Esophagus muscularis mucosa (tissue), 4 donors: ENCODE measurements at regions not wholly inside any gene's neighbourhood (a gene's known extent, or its start where the extent isn't known, plus 50 kb on each side); places are given as distances from the start of the nearest gene placed in this dataset.

Experiments used
- DNase-seq: peaks from one replicate; pipeline ENCODE4 v3.0.0-alpha.2; 2017; ENCODE audit errors: extremely low spot score
- H3K27ac ChIP-seq, 4 donors: fragments of 200-600 bp; sonication (generic); replicated peaks in 1 of 4; 1 replicate in 3 of 4; 2 replicates in 1 of 4; pipeline ENCODE4 v1.5.1; 2016 to 2019; ENCODE audit warnings: mild to moderate bottlenecking in 1 of 4
- H3K27me3 ChIP-seq, 4 donors: fragments of 200-600 bp; sonication (generic); one replicate each; pipeline versions ENCODE4 v1.5.1 to v1.6.0; 2016 to 2019
- H3K36me3 ChIP-seq, 4 donors: fragments of 200-600 bp; sonication (generic); one replicate each; pipeline ENCODE4 v1.5.1; 2016 to 2019
- H3K4me1 ChIP-seq, 4 donors: fragments of 200-600 bp; sonication (generic); one replicate each; pipeline ENCODE4 v1.5.1; 2016 to 2019
- H3K4me3 ChIP-seq, 4 donors: fragments of 200-600 bp; sonication (generic); 1 replicate in 2 of 4; 2 replicates in 2 of 4; pipeline ENCODE4 v1.5.1; 2016 to 2019; ENCODE audit warnings: mild to moderate bottlenecking in 4 of 4, moderate library complexity in 1 of 4
- H3K9me3 ChIP-seq, 4 donors: fragments of 200-600 bp; sonication (generic); 1 replicate in 3 of 4; 2 replicates in 1 of 4; pipeline ENCODE4 v1.5.1; 2016 to 2019
- CTCF ChIP-seq, 3 experiments: fragments of 200-600 bp in 2 of 3; fragments of 450-650 bp in 1 of 3; sonication (generic) in 2 of 3; IDR thresholded peaks; one replicate each; pipeline ENCODE4 v1.5.1; 2017 to 2019; ENCODE audit warnings: antibody characterized with exemption in 3 of 3, mild to moderate bottlenecking in 2 of 3, moderate library complexity in 1 of 3
- EP300 ChIP-seq: sonication (generic); formaldehyde crosslinking; IDR thresholded peaks from one replicate; pipeline ENCODE4 v1.6.1; 2017; ENCODE audit warnings: antibody characterized with exemption
- POLR2A ChIP-seq: fragments of 450-650 bp; IDR thresholded peaks from one replicate; pipeline ENCODE4 v1.6.1; 2017; ENCODE audit warnings: antibody characterized with exemption, moderate library complexity, mild to moderate bottlenecking, low read depth
- POLR2AphosphoS5 ChIP-seq, 2 donors: sonication (generic); formaldehyde crosslinking; IDR thresholded peaks; one replicate each; pipeline ENCODE4 v1.6.1; 2017; ENCODE audit warnings: antibody characterized with exemption in 2 of 2
- WGBS: methylation state at CpG from one replicate; pipeline ENCODE4 v1.1.5; 2018; 5-methylcytosine and 5-hydroxymethylcytosine counted together
- intact Hi-C: fragments of 100-400 bp; cut with DNase I; formaldehyde crosslinking; loops from one replicate; pipeline ENCODE4 v1.15.1; 2023

GRCh38 chr7:24199978-24200377 is 84.0 kb upstream of the NPY start:
- WGBS = 69% methylated on average over 1 of the region's 1 CpG
- intact Hi-C loops = no loop called here
- Histone ChIP-seq H3K4me3 (no peak overlapping the region), H3K27ac (no peak overlapping the region), H3K27me3 (peaks cover 0 to 4% (median 0%) of the 10 kb centered on the region in 4 donors), H3K4me1 (no peaks in the 10 kb centered on the region), H3K36me3 (no peaks in the 10 kb centered on the region), H3K9me3 (no peaks in the 10 kb centered on the region)
- TF ChIP-seq EP300 = no peak
- no peak for TF ChIP-seq CTCF (IDR thresholded peaks at IDR 0.05)
- no peak for TF ChIP-seq POLR2A
- no peak for TF ChIP-seq POLR2AphosphoS5 (IDR thresholded peaks at IDR 0.05)
- DNase-seq = no peak

GRCh38 chr7:24200407-24200966 is 83.5 kb upstream of the NPY start:
- Histone ChIP-seq H3K27me3 (peaks cover 0 to 4% (median 0%) of the 10 kb centered on the region in 4 donors), H3K4me3 (no peak overlapping the region), H3K9me3 (no peaks in the 10 kb centered on the region), H3K4me1 (no peaks in the 10 kb centered on the region), H3K27ac (no peak overlapping the region), H3K36me3 (no peaks in the 10 kb centered on the region)
- 68% methylated on average over 9 of the region's 9 CpGs for WGBS
- DNase-seq = peak; percentile 55
- intact Hi-C loops = no loop called here
- no peak for TF ChIP-seq POLR2A
- TF ChIP-seq CTCF (IDR thresholded peaks at IDR 0.05) = no peak
- no peak for TF ChIP-seq POLR2AphosphoS5 (IDR thresholded peaks at IDR 0.05)
- TF ChIP-seq EP300 = no peak

GRCh38 chr7:24201226-24201625 is 82.8 kb upstream of the NPY start:
- intact Hi-C loops = no loop called here
- Histone ChIP-seq H3K4me3 (no peak overlapping the region), H3K27me3 (peaks cover 0 to 4% (median 0%) of the 10 kb centered on the region in 4 donors), H3K9me3 (no peaks in the 10 kb centered on the region), H3K27ac (no peak overlapping the region), H3K4me1 (no peaks in the 10 kb centered on the region), H3K36me3 (no peaks in the 10 kb centered on the region)
- TF ChIP-seq CTCF (IDR thresholded peaks at IDR 0.05) (no peak), POLR2AphosphoS5 (IDR thresholded peaks at IDR 0.05) (no peak), POLR2A (no peak), EP300 (no peak)
- no peak for DNase-seq
- WGBS = 27% methylated on average over 4 of the region's 4 CpGs

- no peak overlapping the region for H3K4me3 ChIP-seq
- 93% methylated on average over 2 of the region's 2 CpGs for WGBS
- no peak for TF ChIP-seq CTCF (IDR thresholded peaks at IDR 0.05)
- TF ChIP-seq POLR2AphosphoS5 (IDR thresholded peaks at IDR 0.05) = no peak
- no peak for TF ChIP-seq POLR2A
- no peak for TF ChIP-seq EP300
- H3K27me3 ChIP-seq = no peaks in the 10 kb centered on the region
- H3K27ac ChIP-seq = no peak overlapping the region
- no peak for DNase-seq
- no peaks in the 10 kb centered on the region for H3K4me1 ChIP-seq
- intact Hi-C loops = no loop called here
- H3K9me3 ChIP-seq = no peaks in the 10 kb centered on the region
- H3K36me3 ChIP-seq = no peaks in the 10 kb centered on the region
Observed at GRCh38 chr7:24212073-24212472, 71.9 kb upstream of the NPY start.

- H3K27ac ChIP-seq = no peak overlapping the region
- H3K9me3 ChIP-seq = no peaks in the 10 kb centered on the region
- no peak for TF ChIP-seq EP300
- no peak for TF ChIP-seq CTCF (IDR thresholded peaks at IDR 0.05)
- no peak for TF ChIP-seq POLR2AphosphoS5 (IDR thresholded peaks at IDR 0.05)
- no peak for TF ChIP-seq POLR2A
- H3K4me1 ChIP-seq = no peaks in the 10 kb centered on the region
- no peaks in the 10 kb centered on the region for H3K36me3 ChIP-seq
- 30% methylated on average over 1 of the region's 2 CpGs for WGBS
- no peak overlapping the region for H3K4me3 ChIP-seq
- peak; percentile 53 for DNase-seq
- no peaks in the 10 kb centered on the region for H3K27me3 ChIP-seq
- intact Hi-C loops = no loop called here
Observed at GRCh38 chr7:24213311-24213710, 70.7 kb upstream of the NPY start.
